T-cell (primary cell): ENCODE measurements at regions not wholly inside any gene's neighbourhood (a gene's known extent, or its start where the extent isn't known, plus 50 kb on each side); places are given as distances from the start of the nearest gene placed in this dataset.

Experiments
- ATAC-seq, 4 experiments: fragments of 200-7000 bp in 3 of 4; fragments of 150-1000 bp in 1 of 4; cut with Tn5 transposase; replicated peaks in 1 of 4; 1 replicate in 3 of 4; 2 replicates in 1 of 4; pipeline ENCODE4 v1.10.0; 2021; ENCODE audit warnings: moderate library complexity in 3 of 4, mild to moderate bottlenecking in 2 of 4, moderate number of reproducible peaks in 1 of 4
- CTCF ChIA-PET, 2 donors: fragments of 300-600 bp; sonication (Branson Sonifier 250); formaldehyde crosslinking; loops; one replicate each; lab custom pipeline; 2022; ENCODE audit warnings: antibody characterized with exemption in 2 of 2; lab: Charles Lee
- POLR2A ChIA-PET, 2 donors: fragments of 300-600 bp; sonication (Branson Sonifier 250); formaldehyde crosslinking; loops; one replicate each; lab custom pipeline; 2022; ENCODE audit warnings: antibody characterized with exemption in 2 of 2; lab: Charles Lee
- DNase-seq, 35 experiments: peaks; one replicate each; pipeline versions ENCODE4 v3.0.0 to v3.0.0-alpha.2; 2013 to 2023
- H3K27ac ChIP-seq: one replicate; pipeline ENCODE4 v1.5.1; 2013; ENCODE audit warnings: low read length
- H3K27me3 ChIP-seq, 2 experiments: replicated peaks in 1 of 2; 1 replicate in 1 of 2; 2 replicates in 1 of 2; pipeline versions ENCODE4 v1.6.1 to v1.7.0; 2013; ENCODE audit warnings: low read length in 1 of 2, mixed read lengths in 1 of 2; ENCODE audit not compliant: control insufficient read depth in 2 of 2, insufficient read depth in 2 of 2; ENCODE audit errors: extremely low read depth in 1 of 2
- H3K36me3 ChIP-seq, 2 donors: 1 replicate in 1 of 2; 2 replicates in 1 of 2; pipeline versions ENCODE4 v1.6.1 to v1.7.0; 2013; ENCODE audit warnings: low read length in 1 of 2; ENCODE audit not compliant: control insufficient read depth in 2 of 2, insufficient read depth in 1 of 2; ENCODE audit errors: extremely low read depth in 1 of 2
- H3K4me1 ChIP-seq, 2 experiments: 1 replicate in 1 of 2; 2 replicates in 1 of 2; pipeline versions ENCODE4 v1.6.1 to v1.7.0; 2013; ENCODE audit warnings: low read length in 2 of 2, mixed read lengths in 1 of 2; ENCODE audit not compliant: insufficient read depth in 2 of 2, control insufficient read depth in 1 of 2; ENCODE audit errors: extremely low read depth in 1 of 2
- H3K4me3 ChIP-seq, 2 donors: 1 replicate in 1 of 2; 2 replicates in 1 of 2; pipeline versions ENCODE4 v1.5.1 to v1.7.0; 2013; ENCODE audit warnings: mild to moderate bottlenecking in 2 of 2, low read length in 1 of 2, moderate library complexity in 1 of 2; ENCODE audit not compliant: control insufficient read depth in 1 of 2; ENCODE audit errors: extremely low read depth in 1 of 2
- H3K9me3 ChIP-seq: 2 replicates; pipeline ENCODE4 v1.7.0; 2013
- H3K27ac Mint-ChIP-seq, 2 donors: one replicate each; pipeline ENCODE4 v1.8.0; 2020 to 2021; ENCODE audit warnings: mild to moderate bottlenecking in 2 of 2, mixed read lengths in 2 of 2
- H3K27me3 Mint-ChIP-seq, 2 donors: one replicate each; pipeline ENCODE4 v1.8.0; 2021 to 2022; ENCODE audit warnings: mixed read lengths in 2 of 2
- H3K36me3 Mint-ChIP-seq: one replicate; pipeline ENCODE4 v1.8.0; 2021; ENCODE audit warnings: mixed read lengths
- H3K4me1 Mint-ChIP-seq, 3 donors: one replicate each; pipeline ENCODE4 v1.8.0; 2020 to 2022; ENCODE audit warnings: mixed read lengths in 3 of 3, mild to moderate bottlenecking in 1 of 3
- H3K4me3 Mint-ChIP-seq, 3 donors: one replicate each; pipeline ENCODE4 v1.8.0; 2020 to 2022; ENCODE audit warnings: mild to moderate bottlenecking in 3 of 3, mixed read lengths in 3 of 3, moderate library complexity in 3 of 3
- H3K9me3 Mint-ChIP-seq, 3 donors: one replicate each; pipeline ENCODE4 v1.8.0; 2020 to 2022; ENCODE audit warnings: mixed read lengths in 3 of 3
- WGBS: methylation state at CpG from one replicate; pipeline ENCODE4 v1.1.5; 2013; ENCODE audit warnings: missing lambda C conversion rate; ENCODE audit not compliant: insufficient coverage; 5-methylcytosine and 5-hydroxymethylcytosine counted together

GRCh38 chr1:30360753-30361152 lies 362.6 kb downstream of the MATN1 start:
- peaks cover 23 to 40% of the 10 kb centered on the region in 2 donors for H3K27me3 Mint-ChIP-seq
- H3K4me3 Mint-ChIP-seq, result no peak overlapping the region
- CTCF ChIA-PET, result no interaction called here
- POLR2A ChIA-PET, result no interaction called here
- no peaks in the 10 kb centered on the region for H3K9me3 Mint-ChIP-seq
- Histone ChIP-seq H3K27ac (no peak overlapping the region), H3K4me3 (no peak overlapping the region), H3K27me3 (peaks cover 2 to 26% of the 10 kb centered on the region in 2 experiments), H3K36me3 (no peaks in the 10 kb centered on the region), H3K9me3 (no peaks in the 10 kb centered on the region), H3K4me1 (no peaks in the 10 kb centered on the region)
- ATAC-seq (no peak), DNase-seq (no peak)
- no peaks in the 10 kb centered on the region for H3K4me1 Mint-ChIP-seq
- WGBS, result 79% methylated on average over 6 of the region's 7 CpGs
- H3K36me3 Mint-ChIP-seq, result no peaks in the 10 kb centered on the region
- H3K27ac Mint-ChIP-seq, result no peak overlapping the region

GRCh38 chr1:30360281-30360680 lies 363.1 kb downstream of the MATN1 start:
- POLR2A ChIA-PET, result no interaction called here
- no peak overlapping the region for H3K27ac ChIP-seq
- CTCF ChIA-PET, result no interaction called here

GRCh38 chr1:30359539-30360220 lies 363.7 kb downstream of the MATN1 start:
- DNase-seq, result no peak
- no peaks in the 10 kb centered on the region for H3K4me1 Mint-ChIP-seq
- no peaks in the 10 kb centered on the region for H3K9me3 Mint-ChIP-seq
- Histone ChIP-seq H3K27me3 (peaks cover 2 to 26% of the 10 kb centered on the region in 2 experiments), H3K27ac (no peak overlapping the region), H3K9me3 (no peaks in the 10 kb centered on the region), H3K4me3 (no peak overlapping the region), H3K36me3 (no peaks in the 10 kb centered on the region), H3K4me1 (no peaks in the 10 kb centered on the region)
- H3K27ac Mint-ChIP-seq, result no peak overlapping the region
- POLR2A ChIA-PET, result no interaction called here
- H3K4me3 Mint-ChIP-seq, result no peak overlapping the region
- CTCF ChIA-PET, result no interaction called here
- H3K27me3 Mint-ChIP-seq, result peaks cover 25 to 42% of the 10 kb centered on the region in 2 donors
- H3K36me3 Mint-ChIP-seq, result no peaks in the 10 kb centered on the region
- 52% methylated on average over 8 of the region's 12 CpGs for WGBS
- ATAC-seq, result no peak

More at GRCh38 chr1:30360281-30360680, 363.1 kb downstream of the MATN1 start:
- H3K9me3 Mint-ChIP-seq, result no peaks in the 10 kb centered on the region
- no peaks in the 10 kb centered on the region for H3K36me3 Mint-ChIP-seq
- Histone ChIP-seq H3K36me3 (no peaks in the 10 kb centered on the region), H3K4me3 (no peak overlapping the region), H3K27me3 (peaks cover 2 to 26% of the 10 kb centered on the region in 2 experiments), H3K4me1 (no peaks in the 10 kb centered on the region), H3K9me3 (no peaks in the 10 kb centered on the region)
- peaks cover 24 to 41% of the 10 kb centered on the region in 2 donors for H3K27me3 Mint-ChIP-seq
- WGBS, result 100% methylated on average over 1 of the region's 2 CpGs
- H3K4me3 Mint-ChIP-seq, result no peak overlapping the region
- H3K27ac Mint-ChIP-seq, result no peak overlapping the region
- DNase-seq (no peak), ATAC-seq (no peak)
- no peaks in the 10 kb centered on the region for H3K4me1 Mint-ChIP-seq

- Histone ChIP-seq H3K4me1 (no peaks in the 10 kb centered on the region), H3K4me3 (no peak overlapping the region), H3K36me3 (no peaks in the 10 kb centered on the region), H3K27me3 (peaks cover 2 to 29% of the 10 kb centered on the region in 2 experiments), H3K9me3 (no peaks in the 10 kb centered on the region), H3K27ac (no peak overlapping the region)
- ChIA-PET CTCF (no interaction called here), POLR2A (no interaction called here)
- no peaks in the 10 kb centered on the region for H3K36me3 Mint-ChIP-seq
- H3K4me1 Mint-ChIP-seq, result no peaks in the 10 kb centered on the region
- no peak overlapping the region for H3K27ac Mint-ChIP-seq
- H3K9me3 Mint-ChIP-seq, result no peaks in the 10 kb centered on the region
- ATAC-seq, result no peak
- peaks cover 22 to 47% of the 10 kb centered on the region in 2 donors for H3K27me3 Mint-ChIP-seq
- DNase-seq, result no peak
- H3K4me3 Mint-ChIP-seq, result no peak overlapping the region
- WGBS, result 23% methylated on average over 2 of the region's 3 CpGs
These were observed 364.9 kb downstream of the MATN1 start for GRCh38 chr1:30358500-30358899.

- no peak overlapping the region for H3K4me3 ChIP-seq
- 73% methylated on average over 4 of the region's 6 CpGs for WGBS
- ChIA-PET CTCF (no interaction called here), POLR2A (no interaction called here)
- H3K36me3 Mint-ChIP-seq, result no peaks in the 10 kb centered on the region
- H3K9me3 Mint-ChIP-seq, result no peaks in the 10 kb centered on the region
- H3K27me3 ChIP-seq, result peaks cover 0 to 27% of the 10 kb centered on the region in 2 experiments
- H3K4me1 Mint-ChIP-seq, result no peaks in the 10 kb centered on the region
- H3K9me3 ChIP-seq, result no peaks in the 10 kb centered on the region
- ATAC-seq, result no peak
- H3K27me3 Mint-ChIP-seq, result peaks cover 18 to 45% of the 10 kb centered on the region in 2 donors
- H3K4me1 ChIP-seq, result no peaks in the 10 kb centered on the region
- no peak for DNase-seq
- H3K27ac Mint-ChIP-seq, result no peak overlapping the region
- no peak overlapping the region for H3K4me3 Mint-ChIP-seq
- no peak overlapping the region for H3K27ac ChIP-seq
- H3K36me3 ChIP-seq, result no peaks in the 10 kb centered on the region
These were observed 366.5 kb downstream of the MATN1 start for GRCh38 chr1:30356839-30357238.

- WGBS, result 0% methylated on average over 1 of the region's 1 CpG
- CTCF ChIA-PET, result no interaction called here
- ATAC-seq (no peak), DNase-seq (no peak)
- H3K9me3 Mint-ChIP-seq, result peaks cover 0 to 1% (median 0%) of the 10 kb centered on the region in 3 donors
- H3K27me3 Mint-ChIP-seq, result peaks cover 18 to 39% of the 10 kb centered on the region in 2 donors
- no peaks in the 10 kb centered on the region for H3K4me1 ChIP-seq
- H3K36me3 Mint-ChIP-seq, result no peaks in the 10 kb centered on the region
- H3K27me3 ChIP-seq, result peaks cover 0 to 18% of the 10 kb centered on the region in 2 experiments
- POLR2A ChIA-PET, result no interaction called here
- no peaks in the 10 kb centered on the region for H3K36me3 ChIP-seq
- H3K4me3 ChIP-seq, result no peak overlapping the region
- no peak overlapping the region for H3K27ac ChIP-seq
- no peak overlapping the region for H3K4me3 Mint-ChIP-seq
- H3K4me1 Mint-ChIP-seq, result no peaks in the 10 kb centered on the region
- H3K9me3 ChIP-seq, result no peaks in the 10 kb centered on the region
- no peak overlapping the region for H3K27ac Mint-ChIP-seq
These were observed 369.0 kb downstream of the MATN1 start for GRCh38 chr1:30354410-30354809.
